HG02981 (cell line): ENCODE measurements at regions not wholly inside any gene's neighbourhood (a gene's known extent, or its start where the extent isn't known, plus 50 kb on each side); places are given as distances from the start of the nearest gene placed in this dataset.
"Not testable (repeated sequence)": the region's sequence is repeated elsewhere in the genome, so short reads cannot be mapped to it uniquely, and the experiment has no call there.

ENCODE experiments used
- ATAC-seq: cut with Tn5 transposase; IDR thresholded peaks from one replicate; pipeline ENCODE4 v1.9.1; 2021; ENCODE audit warnings: mild to moderate bottlenecking, moderate library complexity; ENCODE audit not compliant: unreplicated experiment

- ATAC-seq: no peak
Observed at GRCh38 chr18:39340418-39340817, 1774.8 kb upstream of the CELF4 start.

- no peak for ATAC-seq
Observed at GRCh38 chr18:39329496-39330275, 1764.1 kb upstream of the CELF4 start.

- ATAC-seq: no peak
Observed at GRCh38 chr18:39326772-39327171, 1761.2 kb upstream of the CELF4 start.

- ATAC-seq: no peak
Observed at GRCh38 chr18:39325973-39326372, 1760.4 kb upstream of the CELF4 start.

- ATAC-seq: no peak
Observed at GRCh38 chr18:39319141-39319540, 1753.5 kb upstream of the CELF4 start.

- ATAC-seq: no peak
Observed at GRCh38 chr18:39318462-39318861, 1752.9 kb upstream of the CELF4 start.

GRCh38 chr18:39318008-39318407 is 1752.4 kb upstream of the CELF4 start:
- ATAC-seq: peak; percentile 67

- no peak for ATAC-seq
Observed at GRCh38 chr18:39314595-39314994, 1749.0 kb upstream of the CELF4 start.

GRCh38 chr18:39313992-39314391 is 1748.4 kb upstream of the CELF4 start:
- no peak for ATAC-seq

GRCh38 chr18:39311111-39311712 is 1745.6 kb upstream of the CELF4 start:
- ATAC-seq: no peak

GRCh38 chr18:39308931-39309521 is 1743.4 kb upstream of the CELF4 start:
- ATAC-seq: not testable (repeated sequence)

GRCh38 chr18:39305766-39306165 is 1740.2 kb upstream of the CELF4 start:
- no peak for ATAC-seq

GRCh38 chr18:39302481-39302880 is 1736.9 kb upstream of the CELF4 start:
- ATAC-seq: no peak

GRCh38 chr18:39299152-39299551 is 1733.6 kb upstream of the CELF4 start:
- no peak for ATAC-seq

- ATAC-seq: no peak
Observed at GRCh38 chr18:39297225-39297624, 1731.6 kb upstream of the CELF4 start.

GRCh38 chr18:39296293-39296888 is 1730.8 kb upstream of the CELF4 start:
- ATAC-seq: no peak

GRCh38 chr18:39276764-39277163 is 1711.2 kb upstream of the CELF4 start:
- ATAC-seq: no peak

- ATAC-seq: no peak
Observed at GRCh38 chr18:39274535-39274934, 1708.9 kb upstream of the CELF4 start.

GRCh38 chr18:39272230-39272629 is 1706.6 kb upstream of the CELF4 start:
- no peak for ATAC-seq

- no peak for ATAC-seq
Observed at GRCh38 chr18:39271654-39272053, 1706.1 kb upstream of the CELF4 start.

- no peak for ATAC-seq
Observed at GRCh38 chr18:39260565-39260964, 1695.0 kb upstream of the CELF4 start.

- ATAC-seq: no peak
Observed at GRCh38 chr18:39259736-39260135, 1694.1 kb upstream of the CELF4 start.
